ENCODE measurements at regions not wholly inside any gene's neighbourhood (a gene's known extent, or its start where the extent isn't known, plus 50 kb on each side); places are given as distances from the start of the nearest gene placed in this dataset.
"Not testable (repeated sequence)": the region's sequence is repeated elsewhere in the genome, so short reads cannot be mapped to it uniquely, and the experiment has no call there.

GRCh38 chr13:52929846-52930245, 81.4 kb upstream of the PCDH8 start:
- no peak for DNase-seq

DNA sequence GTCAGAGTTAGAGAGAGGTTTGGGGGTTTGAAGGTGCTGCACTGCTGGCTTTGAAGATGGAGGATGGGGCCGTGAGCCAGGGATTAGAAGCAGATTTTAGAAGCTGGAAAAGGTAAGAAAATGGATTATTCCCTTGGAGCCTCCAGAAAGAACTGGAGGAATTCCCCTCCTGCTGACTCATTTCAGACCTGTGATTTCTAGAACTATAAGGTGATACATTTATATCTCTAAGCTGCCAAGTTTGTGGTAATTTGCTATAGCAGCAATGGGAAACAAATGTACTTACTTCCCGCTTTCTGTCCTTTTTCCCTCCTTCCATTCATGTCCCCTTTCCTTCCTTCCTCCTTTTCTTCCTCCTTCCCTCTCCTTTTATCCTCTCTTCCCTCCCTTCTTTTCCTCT, 78.5 kb upstream of the PCDH8 start:
- no peak for DNase-seq

- DNase-seq, result peak; percentile 95
These were observed 77.4 kb upstream of the PCDH8 start for GRCh38 chr13:52925775-52926285.

DNA sequence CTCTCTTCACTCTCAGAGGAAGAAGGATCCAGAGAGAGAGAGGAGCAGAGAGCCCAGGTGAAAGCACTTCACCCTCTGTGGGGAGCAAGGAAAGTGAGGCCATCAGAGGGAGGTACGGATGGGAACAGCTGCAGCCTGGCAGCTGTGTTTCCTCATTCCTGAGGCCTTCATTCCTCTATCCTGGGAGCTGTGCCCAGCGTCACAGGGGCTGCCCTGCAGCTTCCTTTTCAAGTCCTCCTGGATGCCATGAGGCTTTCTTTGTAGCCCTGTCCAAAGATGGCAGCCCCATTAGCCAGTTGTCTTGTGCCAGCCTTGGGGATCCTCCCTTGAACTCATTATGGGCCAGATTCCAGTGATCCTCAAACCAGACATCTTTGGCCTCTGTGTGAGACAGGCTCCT, 76.8 kb upstream of the PCDH8 start:
- no peak for DNase-seq

GRCh38 chr13:52924289-52925148, 76.1 kb upstream of the PCDH8 start:
- DNase-seq, result no peak

DNA sequence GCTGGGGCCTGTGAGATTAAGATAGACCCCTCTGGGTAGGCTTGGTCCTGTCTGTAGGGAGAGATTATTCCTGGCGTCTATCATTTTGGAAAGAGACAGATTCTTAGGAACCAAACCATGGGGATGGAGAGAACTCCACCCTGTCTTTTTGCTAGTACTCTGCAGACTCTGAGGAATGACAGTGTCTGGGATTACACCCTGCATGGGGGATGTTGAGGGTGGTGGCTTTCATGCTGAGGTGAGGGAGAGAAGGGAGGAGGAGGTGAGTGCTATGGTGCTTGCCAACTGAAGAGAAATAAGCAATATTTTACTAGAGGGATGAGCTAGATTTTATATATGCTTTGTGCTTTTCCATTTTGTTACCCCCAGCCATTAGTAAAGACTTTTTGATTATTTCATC, 74.5 kb upstream of the PCDH8 start:
- DNase-seq, result no peak

GRCh38 chr13:52921194-52921593, 72.8 kb upstream of the PCDH8 start:
- no peak for DNase-seq

DNA sequence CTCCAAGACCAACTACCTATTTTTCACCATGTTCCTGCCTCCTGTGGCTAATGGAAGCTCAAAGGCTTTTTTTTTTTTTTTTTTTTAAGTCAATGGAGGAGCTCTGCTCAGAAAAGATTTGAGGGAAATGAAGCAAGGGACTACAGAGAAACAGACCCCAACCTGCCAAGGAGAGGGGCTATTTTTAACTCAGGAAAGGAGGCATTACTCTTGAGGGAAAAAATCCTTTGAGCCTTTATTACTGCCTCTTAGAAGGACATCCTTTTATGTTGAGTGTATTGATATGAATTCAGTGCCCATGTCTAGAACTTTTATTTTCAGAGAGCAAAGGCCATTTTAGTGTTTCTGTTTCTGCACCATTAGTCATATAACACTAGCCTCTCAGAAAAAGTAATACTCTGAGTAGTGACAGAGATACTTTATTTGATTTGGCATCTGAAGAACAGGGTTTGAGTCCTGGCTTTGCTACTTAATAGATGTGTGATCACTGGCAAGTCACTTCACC, 68.1 kb upstream of the PCDH8 start:
- DNase-seq, result no peak

DNA sequence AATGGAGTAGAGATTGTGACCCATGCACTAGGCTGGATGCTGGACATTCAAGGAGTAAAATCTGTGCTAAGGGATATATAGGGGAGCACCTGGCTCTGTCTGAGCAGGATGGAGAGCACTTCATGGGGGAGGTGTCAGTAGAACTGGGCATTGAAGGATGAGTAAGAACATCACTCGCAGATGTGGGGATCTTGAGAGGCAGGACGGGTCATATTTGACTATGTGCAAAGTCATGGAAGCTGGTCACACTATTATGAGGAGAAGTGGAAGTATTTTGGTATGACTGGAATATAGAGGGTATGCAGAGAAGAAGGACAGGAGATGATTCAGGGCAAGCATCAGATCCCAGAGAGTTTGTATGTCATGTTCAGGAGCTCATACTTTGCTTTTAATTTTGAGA, 62.9 kb upstream of the PCDH8 start:
- no peak for DNase-seq

- not testable (repeated sequence) for DNase-seq
These were observed 61.9 kb upstream of the PCDH8 start for GRCh38 chr13:52910318-52910717.

- peak; percentile 25 for DNase-seq
These were observed 57.9 kb upstream of the PCDH8 start for GRCh38 chr13:52906122-52906903.

GRCh38 chr13:52905701-52906100, 57.3 kb upstream of the PCDH8 start:
- DNase-seq, result no peak

DNA sequence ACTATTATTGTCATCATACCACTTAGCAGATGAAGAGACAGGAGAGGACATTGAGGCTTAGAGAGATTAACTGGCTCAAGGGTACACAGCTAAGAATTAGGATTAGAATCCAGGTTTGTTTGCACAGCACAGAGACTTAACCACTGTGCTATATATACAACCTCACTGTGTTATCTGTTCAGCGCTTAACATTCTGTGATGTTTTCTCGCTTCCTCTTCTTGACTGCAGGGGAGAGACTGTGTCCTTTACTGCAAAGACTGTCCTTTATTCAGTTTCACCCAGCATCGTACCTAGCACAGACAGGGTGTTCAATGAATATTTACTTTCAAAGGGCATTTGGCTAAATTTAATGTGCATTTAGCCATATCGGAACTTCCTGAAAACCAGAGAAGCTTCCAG, 54.9 kb upstream of the PCDH8 start:
- no peak for DNase-seq

DNA sequence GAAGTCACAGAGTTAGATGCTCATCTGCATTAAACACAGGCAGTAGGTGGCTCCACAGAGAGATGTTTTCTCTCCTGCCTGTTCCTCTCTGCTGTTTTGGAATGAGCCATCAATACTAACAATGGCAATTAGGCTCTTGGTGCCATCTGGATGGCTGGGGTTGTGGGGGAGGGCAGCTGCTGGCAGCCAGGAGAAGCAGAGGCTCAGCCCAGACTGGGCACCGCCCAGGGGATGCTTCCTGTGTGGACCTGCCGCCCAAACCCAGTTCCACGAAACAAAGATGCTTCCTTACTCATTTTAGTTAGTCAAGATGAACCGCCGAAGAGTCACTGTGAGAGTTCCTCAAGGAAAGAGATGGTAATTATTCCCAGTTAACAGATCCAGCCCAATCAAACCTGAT, 50.8 kb upstream of the PCDH8 start:
- peak; percentile 33 for DNase-seq

Measured in NCI-H2171 treated with DMSO at 0.1 percent for 48 hours (cell line).